IMR-90 (cell line): ENCODE measurements at regions not wholly inside any gene's neighbourhood (a gene's known extent, or its start where the extent isn't known, plus 50 kb on each side); places are given as distances from the start of the nearest gene placed in this dataset.

ENCODE experiments used
- ATAC-seq: fragments of 200-7000 bp; cut with Tn5 transposase; 2 replicates; pipeline ENCODE4 v1.9.1; 2020; ENCODE audit warnings: low read depth, mild to moderate bottlenecking, moderate library complexity
- BruUV-seq: library from RNA; stranded (reverse); fragments of 400-500 nt; replicated peaks from 2 replicates; lab custom pipeline; 2021; lab: Mats Ljungman, UMichigan
- CTCF ChIA-PET: fragments of 300-600 bp; formaldehyde crosslinking; extraction: SDS; loops from one replicate; lab custom pipeline; 2021; ENCODE audit warnings: antibody characterized with exemption; lab: Yijun Ruan, JAX
- POLR2A ChIA-PET: fragments of 300-600 bp; sonication (Branson Sonifier 250); formaldehyde crosslinking; loops from one replicate; lab custom pipeline; 2022; ENCODE audit warnings: antibody characterized with exemption; ENCODE audit not compliant: unreplicated experiment; lab: Charles Lee
- DNase-seq: peaks from one replicate; pipeline ENCODE4 v3.0.0; 2013
- H2AFZ ChIP-seq: replicated peaks from 2 replicates; pipeline ENCODE3; 2013; ENCODE audit warnings: low read length, mild to moderate bottlenecking; ENCODE audit not compliant: poor library complexity
- H2AK5ac ChIP-seq: 2 replicates; pipeline ENCODE4 v1.6.1; 2013; ENCODE audit warnings: low read depth, low read length, inconsistent platforms
- H2AK9ac ChIP-seq: replicated peaks from 2 replicates; pipeline ENCODE3; 2013; ENCODE audit warnings: mild to moderate bottlenecking, low read depth, low read length, moderate library complexity; ENCODE audit not compliant: poor library complexity
- H2BK120ac ChIP-seq: 2 replicates; pipeline ENCODE4 v1.6.1; 2013; ENCODE audit warnings: low read depth, low read length, inconsistent platforms
- H2BK15ac ChIP-seq: 3 replicates; pipeline ENCODE4 v1.6.1; 2013; ENCODE audit warnings: low read depth, low read length, inconsistent platforms
- H2BK20ac ChIP-seq: 2 replicates; pipeline ENCODE4 v1.6.1; 2013; ENCODE audit warnings: low read depth, mild to moderate bottlenecking, inconsistent platforms, low read length, moderate library complexity
- H2BK5ac ChIP-seq: 2 replicates; pipeline ENCODE4 v1.6.1; 2013; ENCODE audit warnings: mild to moderate bottlenecking, low read depth, low read length, inconsistent platforms; ENCODE audit not compliant: poor library complexity, severe bottlenecking
- H3K14ac ChIP-seq: replicated peaks from 2 replicates; pipeline ENCODE4 v1.6.1; 2013; ENCODE audit warnings: low read depth, low read length, inconsistent platforms
- H3K18ac ChIP-seq: 2 replicates; pipeline ENCODE4 v1.6.1; 2013; ENCODE audit warnings: low read depth, low read length, control low read depth
- H3K23ac ChIP-seq: 2 replicates; pipeline ENCODE4 v1.6.1; 2013; ENCODE audit warnings: low read depth, low read length, inconsistent platforms
- H3K27ac ChIP-seq: 2 replicates; pipeline ENCODE4 v1.5.1; 2013; ENCODE audit warnings: mild to moderate bottlenecking, control low read depth, low read length; ENCODE audit not compliant: insufficient read depth
- H3K27me3 ChIP-seq: 2 replicates; pipeline ENCODE4 v1.6.1; 2013; ENCODE audit warnings: low read length; ENCODE audit not compliant: control insufficient read depth, insufficient read depth
- H3K36me3 ChIP-seq: 2 replicates; pipeline ENCODE4 v1.6.1; 2013; ENCODE audit warnings: low read length, mixed read lengths; ENCODE audit not compliant: control insufficient read depth, insufficient read depth
- H3K4ac ChIP-seq: 2 replicates; pipeline ENCODE4 v1.6.1; 2013; ENCODE audit warnings: low read depth, low read length, inconsistent platforms
- H3K4me1 ChIP-seq: 2 replicates; pipeline ENCODE4 v1.6.1; 2013; ENCODE audit warnings: low read length, mixed read lengths; ENCODE audit not compliant: control insufficient read depth, insufficient read depth
- H3K4me2 ChIP-seq: 2 replicates; pipeline ENCODE4 v1.6.1; 2013; ENCODE audit warnings: low read depth, mild to moderate bottlenecking, control low read depth, low read length, moderate library complexity
- H3K4me3 ChIP-seq: 2 replicates; pipeline ENCODE4 v1.5.1; 2013; ENCODE audit warnings: low read depth, mild to moderate bottlenecking, control low read depth, low read length, moderate library complexity; ENCODE audit not compliant: insufficient read depth
- H3K56ac ChIP-seq: 2 replicates; pipeline ENCODE4 v1.6.1; 2013; ENCODE audit warnings: low read length, inconsistent platforms; ENCODE audit not compliant: insufficient read depth; ENCODE audit errors: extremely low read depth
- H3K79me1 ChIP-seq, 2 experiments: 2 replicates each; pipeline ENCODE4 v1.6.1; 2013; ENCODE audit warnings: low read length in 2 of 2, inconsistent platforms in 1 of 2, low read depth in 1 of 2
- H3K9ac ChIP-seq: 2 replicates; pipeline ENCODE4 v1.6.1; 2013; ENCODE audit warnings: low read depth, low read length, control low read depth
- H3K9me1 ChIP-seq: 2 replicates; pipeline ENCODE4 v1.6.1; 2013; ENCODE audit warnings: low read length, inconsistent platforms; ENCODE audit not compliant: insufficient read depth
- H3K9me3 ChIP-seq: 2 replicates; pipeline ENCODE4 v1.6.1; 2013; ENCODE audit warnings: low read length; ENCODE audit not compliant: control insufficient read depth, insufficient read depth
- H4K20me1 ChIP-seq: 2 replicates; pipeline ENCODE4 v1.6.1; 2013; ENCODE audit warnings: low read length, inconsistent platforms; ENCODE audit not compliant: insufficient read depth
- H4K5ac ChIP-seq: 2 replicates; pipeline ENCODE4 v1.6.1; 2013; ENCODE audit warnings: mild to moderate bottlenecking, low read depth, low read length, control low read depth
- H4K8ac ChIP-seq, 2 experiments: 2 replicates each; pipeline ENCODE4 v1.6.1; 2013; ENCODE audit warnings: low read depth in 2 of 2, low read length in 2 of 2, control low read depth in 1 of 2, inconsistent platforms in 1 of 2
- H4K91ac ChIP-seq: 2 replicates; pipeline ENCODE4 v1.6.1; 2013; ENCODE audit warnings: low read depth, low read length, inconsistent platforms; ENCODE audit not compliant: insufficient read depth
- BHLHE40 ChIP-seq: fragments of 150-350 bp; IDR thresholded peaks from 2 replicates; pipeline ENCODE4 v1.6.1; 2016; ENCODE audit warnings: mild to moderate bottlenecking, low read depth, low read length
- CEBPB ChIP-seq: IDR thresholded peaks from 2 replicates; pipeline ENCODE4 v1.6.1; 2012; ENCODE audit warnings: low read depth, low read length, improper control_type of control experiment
- CHD1 ChIP-seq: IDR thresholded peaks from 2 replicates; pipeline ENCODE4 v1.6.1; 2012; ENCODE audit warnings: low read depth, low read length, improper control_type of control experiment
- CTCF ChIP-seq: conservative IDR thresholded peaks from 2 replicates; pipeline ENCODE4 v1.5.1; 2012; ENCODE audit warnings: mild to moderate bottlenecking, low read depth, low read length, improper control_type of control experiment
- ELK1 ChIP-seq: fragments of 150-350 bp; IDR thresholded peaks from 2 replicates; pipeline ENCODE4 v1.6.1; 2016; ENCODE audit warnings: low read depth, mild to moderate bottlenecking, low read length, moderate library complexity, borderline replicate concordance
- FOS ChIP-seq: fragments of 150-350 bp; IDR thresholded peaks from 2 replicates; pipeline ENCODE4 v1.6.1; 2016; ENCODE audit warnings: low read depth, low read length
- MAFK ChIP-seq: IDR thresholded peaks from 2 replicates; pipeline ENCODE4 v1.6.1; 2012; ENCODE audit warnings: low read depth, low read length, improper control_type of control experiment
- MAZ ChIP-seq: IDR thresholded peaks from 2 replicates; pipeline ENCODE4 v1.6.1; 2012; ENCODE audit warnings: low read depth, mild to moderate bottlenecking, low read length, improper control_type of control experiment, moderate library complexity, borderline replicate concordance
- MXI1 ChIP-seq: IDR thresholded peaks from 2 replicates; pipeline ENCODE4 v1.6.1; 2012; ENCODE audit warnings: low read depth, mild to moderate bottlenecking, low read length, moderate library complexity, borderline replicate concordance
- NFE2L2 ChIP-seq: fragments of 150-350 bp; IDR thresholded peaks from 2 replicates; pipeline ENCODE4 v1.6.1; 2016; ENCODE audit warnings: low read depth, mild to moderate bottlenecking, low read length
- POLR2A ChIP-seq: IDR thresholded peaks from 2 replicates; pipeline ENCODE4 v1.6.1; 2012; ENCODE audit warnings: mild to moderate bottlenecking, low read depth, low read length
- RAD21 ChIP-seq: IDR thresholded peaks from 2 replicates; pipeline ENCODE4 v1.6.1; 2012; ENCODE audit warnings: low read length, improper control_type of control experiment
- RCOR1 ChIP-seq: IDR thresholded peaks from 2 replicates; pipeline ENCODE4 v1.6.1; 2012; ENCODE audit warnings: mild to moderate bottlenecking, low read length, improper control_type of control experiment; ENCODE audit not compliant: insufficient replicate concordance
- RFX5 ChIP-seq: IDR thresholded peaks from 2 replicates; pipeline ENCODE4 v1.8.0; 2012; ENCODE audit warnings: low read depth, mild to moderate bottlenecking, low read length, moderate library complexity
- SMC3 ChIP-seq: fragments of 150-350 bp; IDR thresholded peaks from 2 replicates; pipeline ENCODE4 v1.6.1; 2016; ENCODE audit warnings: low read depth, mild to moderate bottlenecking, antibody characterized with exemption, low read length, moderate library complexity
- USF2 ChIP-seq: fragments of 150-350 bp; IDR thresholded peaks from 2 replicates; pipeline ENCODE4 v1.6.1; 2017; ENCODE audit warnings: mild to moderate bottlenecking, antibody characterized with exemption, low read length, low read depth
- dilution Hi-C: fragments of 300-500 bp; cut with HindIII; formaldehyde crosslinking; loops from one replicate; pipeline ENCODE4 v1.14.3; 2018; ENCODE audit warnings: low sequenced_read_pairs; ENCODE audit not compliant: unreplicated experiment
- in situ Hi-C: fragments of 300-500 bp; cut with MboI; formaldehyde crosslinking; loops from 3 replicates; pipeline ENCODE4 v1.14.3; 2019; ENCODE audit warnings: low sequenced_read_pairs, inconsistent platforms, mixed read lengths
- intact Hi-C: fragments of 100-400 bp; cut with micrococcal nuclease; formaldehyde crosslinking; loops from 2 replicates; pipeline ENCODE4 v1.10.0; 2022

- Histone ChIP-seq H3K18ac (no peak overlapping the region), H3K27ac (no peak overlapping the region), H4K20me1 (no peaks in the 10 kb centered on the region), H2AK9ac (no peak overlapping the region), H4K91ac (no peak overlapping the region), H3K4me1 (no peaks in the 10 kb centered on the region), H2BK20ac (no peak overlapping the region), H3K27me3 (no peaks in the 10 kb centered on the region), H2BK120ac (no peak overlapping the region), H2BK15ac (no peak overlapping the region), H2BK5ac (no peak overlapping the region), H3K23ac (no peak overlapping the region), H2AFZ (no peak overlapping the region), H3K14ac (no peak overlapping the region), H2AK5ac (no peak overlapping the region), H4K8ac (no peak overlapping the region), H4K5ac (no peak overlapping the region), H3K36me3 (no peaks in the 10 kb centered on the region), H3K9ac (no peak overlapping the region), H3K9me1 (no peaks in the 10 kb centered on the region), H3K79me1 (no peaks in the 10 kb centered on the region), H3K4me3 (no peak overlapping the region), H3K56ac (no peak overlapping the region), H3K4ac (no peak overlapping the region), H3K4me2 (no peak overlapping the region), H3K9me3 (peaks cover 2% of the 10 kb centered on the region; the same call in 1 of the 2 replicates)
- no TSS peak for BruUV-seq
- POLR2A ChIA-PET, result no interaction called here
- in situ Hi-C loops (loop anchor here (25.0 kb wide), 1 partner anchor 676 kb away; no protein-coding TSS in a partner anchor), dilution Hi-C loops (no loop called here), intact Hi-C loops (no loop called here)
- CTCF ChIA-PET, result no interaction called here
- ATAC-seq, result no peak
- no peak for DNase-seq
- TF ChIP-seq MXI1 (no peak), USF2 (no peak), FOS (no peak), ELK1 (no peak), MAFK (no peak), CEBPB (no peak), CTCF (no peak), NFE2L2 (no peak), RAD21 (no peak), RCOR1 (no peak), MAZ (no peak), CHD1 (no peak), SMC3 (no peak), RFX5 (no peak), BHLHE40 (no peak), POLR2A (no peak)
Observed at GRCh38 chr14:25412998-25413397, 363.1 kb upstream of the STXBP6 start.
